GM19043 (cell line): ENCODE measurements at regions not wholly inside any gene's neighbourhood (a gene's known extent, or its start where the extent isn't known, plus 50 kb on each side); places are given as distances from the start of the nearest gene placed in this dataset.

Source experiments
- ATAC-seq: cut with Tn5 transposase; IDR thresholded peaks from one replicate; pipeline ENCODE4 v1.9.1; 2021; ENCODE audit warnings: low read depth; ENCODE audit not compliant: unreplicated experiment

DNA sequence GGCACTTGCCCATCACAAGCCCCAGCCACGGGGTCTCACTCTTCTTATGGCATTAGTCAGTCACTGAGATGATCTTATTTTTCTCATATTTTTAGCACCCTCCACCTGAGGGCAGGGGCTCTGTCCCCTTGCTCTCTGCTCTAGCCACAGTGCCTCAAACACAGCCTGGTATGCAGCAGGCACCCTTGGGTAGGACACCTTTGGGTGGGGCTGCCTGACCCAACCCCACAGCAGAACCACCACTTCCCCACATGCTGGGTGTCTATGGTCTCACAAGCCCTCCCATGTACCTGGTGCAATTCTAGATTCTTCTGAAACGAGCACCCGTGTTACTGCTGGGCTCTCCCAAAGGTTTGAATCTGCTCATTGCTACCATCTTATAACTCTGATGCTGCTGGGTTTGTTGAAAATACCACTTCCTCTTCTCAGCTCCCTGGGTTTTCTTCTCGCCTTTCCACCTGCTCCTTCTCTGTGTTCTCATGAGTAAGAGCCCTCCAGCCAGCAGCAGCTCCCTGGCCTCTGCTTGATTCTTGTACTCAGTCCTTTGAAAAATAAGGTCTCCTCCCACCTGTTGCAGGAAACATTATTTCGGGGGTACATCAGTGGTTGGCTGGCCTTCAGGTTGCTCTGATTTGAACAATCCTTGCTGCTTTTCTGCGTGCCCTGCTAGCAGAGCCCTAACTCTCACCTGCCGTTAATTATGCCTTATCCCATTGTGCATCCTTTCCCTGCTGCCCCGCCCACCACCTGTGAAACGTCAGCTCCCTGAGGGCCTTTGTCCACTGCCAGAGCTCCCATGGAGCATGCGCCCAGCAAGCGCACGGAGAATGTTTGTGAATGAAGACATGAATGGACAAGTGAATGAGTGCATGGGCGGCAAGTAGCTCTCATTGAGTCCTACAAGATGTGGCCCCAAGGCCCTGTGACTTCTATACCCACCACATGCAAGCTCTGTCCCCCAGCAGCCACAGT is 1181.6 kb downstream of the TBC1D22A start:
- ATAC-seq, result no peak

DNA sequence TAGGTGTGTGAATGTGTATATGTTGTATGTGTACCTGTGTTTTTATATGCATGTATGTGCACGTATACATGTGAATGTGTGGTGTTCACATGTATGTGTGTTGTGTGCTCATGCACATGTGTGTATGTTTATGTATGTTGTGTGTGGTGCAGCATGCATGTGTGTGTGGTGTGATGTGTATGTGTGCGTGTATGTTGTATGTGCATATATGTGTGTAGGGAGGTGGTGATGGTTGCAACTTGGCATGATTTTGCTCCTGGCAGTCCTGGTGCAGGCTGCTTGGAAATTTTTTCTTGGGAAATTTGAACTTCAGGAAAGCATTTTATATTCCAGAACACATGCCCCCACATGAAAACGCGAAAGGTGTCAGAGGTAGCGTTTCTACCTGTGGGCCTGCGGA is 1177.8 kb downstream of the TBC1D22A start:
- ATAC-seq, result no peak

DNA sequence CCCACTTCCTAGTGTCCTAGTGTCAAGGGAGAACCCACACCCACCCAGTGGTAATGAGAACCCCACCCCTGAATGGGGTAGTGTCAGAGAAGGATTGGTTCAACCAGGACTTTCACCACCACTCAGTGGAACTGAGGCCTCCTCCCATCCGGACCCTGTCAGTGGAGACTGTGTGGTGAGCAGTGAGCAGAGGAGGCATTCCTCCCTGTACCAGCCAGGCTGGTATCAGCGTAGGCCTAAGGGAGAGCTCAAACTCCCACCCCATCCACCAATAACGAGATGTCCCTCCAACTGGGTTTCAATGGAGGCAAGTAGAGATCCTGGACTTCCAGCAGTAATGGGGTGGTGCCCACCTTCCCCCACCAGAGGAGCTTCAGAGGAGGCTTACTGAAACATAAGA is 1171.4 kb downstream of the TBC1D22A start:
- no peak for ATAC-seq

DNA sequence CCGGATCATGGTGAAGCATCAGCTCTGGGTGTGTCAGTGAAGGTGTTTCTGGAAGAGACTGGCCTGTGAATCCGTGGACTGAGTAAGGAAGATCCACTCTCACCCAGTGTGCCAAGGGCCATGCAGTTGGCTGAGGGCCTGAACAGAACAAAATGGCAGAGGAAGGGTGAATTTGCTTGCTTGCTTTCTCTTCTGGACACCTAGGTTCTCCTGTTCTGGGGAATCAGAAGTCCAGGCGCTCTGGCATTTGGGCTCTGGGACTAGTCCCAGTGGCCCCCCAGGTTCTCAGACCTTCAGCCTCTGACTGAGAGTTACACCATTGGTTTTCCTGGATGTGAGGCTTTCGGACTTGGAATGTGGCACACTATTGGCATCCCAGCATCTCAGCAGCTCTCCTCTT is 1170.8 kb downstream of the TBC1D22A start:
- ATAC-seq, result no peak

DNA sequence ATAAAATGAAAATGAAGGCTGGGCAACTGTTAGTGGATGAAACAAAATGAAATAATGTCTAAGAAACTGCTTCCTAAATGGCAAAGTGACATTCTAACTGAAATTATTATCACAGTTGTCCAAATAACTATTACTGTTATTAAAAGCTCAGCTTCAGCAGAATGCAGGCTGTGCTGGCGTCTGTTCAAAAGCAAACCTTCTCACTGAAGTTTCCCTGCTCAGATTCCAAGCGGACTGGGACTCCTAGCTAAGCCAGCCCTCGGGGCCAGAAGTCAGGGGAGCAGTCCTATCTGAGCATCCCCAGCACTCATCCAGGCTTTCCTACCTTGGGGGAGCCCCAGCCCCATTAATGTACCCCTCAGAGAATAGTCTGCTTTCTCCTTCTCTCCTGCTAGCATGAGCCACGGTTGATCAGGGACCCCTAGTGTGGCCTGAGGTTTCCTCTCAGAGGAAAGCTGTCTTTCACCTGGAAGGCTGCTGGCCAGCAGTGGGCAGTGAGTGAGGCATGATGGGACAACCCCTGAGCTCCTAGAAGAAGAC is 1167.3 kb downstream of the TBC1D22A start:
- no peak for ATAC-seq

DNA sequence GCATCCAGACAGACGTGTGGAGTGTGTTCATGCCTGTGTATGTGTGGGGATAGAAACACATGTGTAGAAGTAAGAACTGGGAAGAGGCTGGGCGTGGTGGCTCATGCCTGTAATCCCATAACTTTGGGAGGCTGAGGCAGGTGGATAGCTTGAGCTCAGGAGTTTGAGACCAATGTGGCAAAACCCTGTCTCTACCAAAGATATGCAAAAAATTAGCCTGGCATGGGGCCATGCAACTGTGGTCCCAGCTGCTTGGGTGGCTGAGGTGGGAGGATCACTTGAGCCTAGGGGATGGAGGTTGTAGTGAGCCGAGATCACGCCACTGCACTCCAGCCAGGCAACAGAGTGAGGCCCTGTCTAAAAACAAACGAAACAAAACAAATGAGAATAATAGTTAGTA is 1166.6 kb downstream of the TBC1D22A start:
- ATAC-seq, result no peak

DNA sequence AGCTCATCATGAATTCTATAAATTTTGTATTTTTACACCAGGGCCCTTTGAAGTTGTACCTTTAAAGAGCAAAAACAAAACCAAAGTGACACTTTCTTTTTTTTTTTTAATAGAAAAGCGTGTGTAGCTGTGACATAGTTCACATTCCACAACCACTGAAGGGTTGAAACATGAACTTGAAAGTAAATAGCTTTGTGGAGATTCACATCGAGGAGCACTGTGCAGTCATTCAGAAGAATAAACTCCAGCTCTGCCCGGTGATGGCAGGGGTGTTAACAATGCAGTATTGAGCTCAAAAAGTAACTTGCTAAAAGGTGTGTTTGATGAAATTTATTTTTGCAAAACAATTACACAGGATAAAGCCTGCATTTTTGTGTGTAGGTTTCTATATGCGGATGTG is 1166.2 kb downstream of the TBC1D22A start:
- ATAC-seq, result no peak

DNA sequence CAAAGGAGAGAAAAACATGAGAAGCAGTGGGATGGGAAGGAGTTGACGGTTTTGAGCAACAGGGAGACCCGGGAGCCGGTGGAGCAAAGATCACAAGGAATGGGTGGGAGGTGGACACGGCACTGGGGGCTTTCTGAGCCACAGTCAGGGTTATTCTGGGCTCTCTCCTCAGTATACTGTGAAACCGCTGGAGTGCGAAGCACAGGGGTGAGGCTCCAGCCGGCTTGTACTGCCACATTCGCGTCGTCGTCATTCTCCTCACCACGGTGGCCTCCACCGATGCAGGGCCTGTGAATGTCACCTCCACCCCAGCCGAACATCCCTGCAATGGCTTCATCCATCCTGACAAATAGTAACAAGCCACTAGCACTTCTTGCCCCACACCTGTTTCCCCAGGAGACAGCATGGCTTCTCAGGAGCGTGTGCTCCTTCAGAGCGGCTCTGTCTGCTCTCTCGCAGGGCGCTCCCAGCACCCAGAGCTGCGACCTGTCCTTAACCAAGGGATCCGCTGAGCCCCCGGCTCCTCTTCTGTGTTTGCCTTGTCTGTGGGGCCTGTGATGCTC is 1165.3 kb downstream of the TBC1D22A start:
- no peak for ATAC-seq

DNA sequence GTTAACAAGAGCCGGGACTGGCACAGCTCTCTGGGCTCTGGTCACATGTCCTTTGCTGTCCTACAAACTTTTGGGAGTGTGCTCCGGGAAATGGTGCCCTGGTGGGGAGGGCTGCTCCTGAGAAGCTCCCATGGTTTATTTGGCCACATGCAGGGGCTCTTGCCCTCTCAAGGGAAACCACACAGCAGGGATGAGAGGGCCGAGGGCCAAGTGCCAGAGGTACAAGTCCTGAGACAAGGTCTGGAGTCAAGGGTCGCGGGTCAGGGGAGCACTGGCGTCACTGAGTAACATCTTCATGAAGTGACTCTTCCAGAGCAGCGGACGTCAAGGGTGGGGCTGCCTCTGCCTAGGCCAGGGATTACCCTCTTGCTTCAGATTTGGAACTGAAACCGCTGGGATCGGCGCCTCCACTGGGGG is 1160.6 kb downstream of the TBC1D22A start:
- no peak for ATAC-seq

DNA sequence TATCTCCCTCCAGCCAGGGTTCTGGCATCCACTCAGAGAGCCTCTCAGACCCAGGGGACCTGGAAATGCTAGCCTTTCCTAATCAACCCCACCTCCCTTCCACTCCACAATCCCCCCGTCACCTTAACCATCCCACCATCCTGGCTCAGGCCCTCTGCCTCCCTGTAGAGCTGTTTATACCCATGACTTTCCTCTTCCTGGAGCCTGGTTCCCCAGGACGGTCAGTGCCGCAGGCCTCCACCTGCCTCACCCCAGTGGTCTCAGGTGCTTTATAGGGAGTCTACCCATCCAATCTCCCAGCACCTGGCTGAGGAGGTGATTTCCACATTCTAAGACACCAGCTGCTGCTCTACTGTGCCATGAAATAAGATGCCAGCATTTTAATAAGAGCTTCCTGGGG is 1159.5 kb downstream of the TBC1D22A start:
- ATAC-seq, result no peak

DNA sequence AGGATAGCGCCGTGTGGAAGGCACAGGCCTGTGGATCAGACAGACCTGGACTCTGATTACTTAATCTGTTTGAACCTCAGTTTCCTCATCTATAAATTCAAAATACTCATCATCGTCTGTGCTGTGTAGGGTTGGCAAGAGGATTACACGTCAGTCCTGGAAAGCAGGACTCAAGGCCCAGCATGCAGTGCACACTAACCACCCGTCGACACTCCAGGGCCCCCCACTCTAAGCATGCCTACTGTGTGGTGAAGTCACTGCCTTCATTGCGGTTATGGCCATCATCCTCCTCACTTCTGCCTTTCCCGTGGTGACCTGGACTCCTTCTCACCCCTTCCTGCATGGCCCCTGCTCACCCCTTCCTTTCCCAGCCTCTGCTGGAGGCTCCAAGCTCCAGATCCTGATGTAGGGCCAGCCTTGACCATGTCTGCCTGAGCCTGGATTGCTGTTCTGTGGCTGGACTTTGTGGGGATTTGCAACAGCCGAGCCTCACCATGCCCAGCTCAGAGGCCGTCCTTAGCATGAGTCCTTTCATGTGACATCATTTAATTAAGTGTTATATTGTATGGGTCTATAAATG is 1158.0 kb downstream of the TBC1D22A start:
- no peak for ATAC-seq

DNA sequence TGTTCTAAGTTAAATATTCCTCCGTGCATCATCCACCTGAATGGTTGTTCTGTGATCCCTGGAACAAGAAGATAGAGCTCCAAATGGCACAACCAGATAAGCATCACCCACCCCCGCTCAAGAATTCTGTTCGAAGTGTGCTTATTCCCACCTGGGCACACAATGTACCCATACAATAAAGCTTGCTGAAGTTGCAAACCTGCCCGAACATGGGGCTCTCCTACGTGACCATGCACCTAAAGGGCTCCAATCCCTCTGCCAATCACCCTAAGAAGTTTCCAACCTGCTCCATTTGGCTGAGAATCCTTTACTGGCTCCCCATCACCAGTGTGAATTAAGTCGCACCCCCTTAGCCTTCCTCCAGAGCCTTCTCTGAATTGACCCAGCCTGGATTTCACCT is 1157.4 kb downstream of the TBC1D22A start:
- no peak for ATAC-seq

DNA sequence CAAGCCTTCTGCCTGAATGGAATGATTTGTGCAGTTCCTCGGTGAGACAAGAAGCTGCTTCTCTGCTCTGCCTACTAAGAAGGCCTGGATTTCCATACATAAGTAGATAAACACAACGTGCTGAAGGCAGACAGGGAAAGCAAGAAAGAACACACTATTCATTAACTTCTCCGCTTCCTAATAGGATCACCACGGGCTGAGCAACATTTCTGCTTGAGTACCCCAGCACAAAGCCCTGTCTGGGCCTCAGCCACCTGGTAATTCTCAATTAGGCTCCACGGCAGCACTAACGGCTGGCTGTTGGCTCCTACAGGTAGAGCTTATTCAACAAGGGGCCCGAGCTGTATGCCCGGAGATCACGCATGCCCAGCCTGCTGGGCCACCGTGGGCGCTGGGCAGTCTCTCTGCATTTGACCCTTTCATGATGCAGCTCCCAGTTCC is 1156.6 kb downstream of the TBC1D22A start:
- ATAC-seq, result no peak

DNA sequence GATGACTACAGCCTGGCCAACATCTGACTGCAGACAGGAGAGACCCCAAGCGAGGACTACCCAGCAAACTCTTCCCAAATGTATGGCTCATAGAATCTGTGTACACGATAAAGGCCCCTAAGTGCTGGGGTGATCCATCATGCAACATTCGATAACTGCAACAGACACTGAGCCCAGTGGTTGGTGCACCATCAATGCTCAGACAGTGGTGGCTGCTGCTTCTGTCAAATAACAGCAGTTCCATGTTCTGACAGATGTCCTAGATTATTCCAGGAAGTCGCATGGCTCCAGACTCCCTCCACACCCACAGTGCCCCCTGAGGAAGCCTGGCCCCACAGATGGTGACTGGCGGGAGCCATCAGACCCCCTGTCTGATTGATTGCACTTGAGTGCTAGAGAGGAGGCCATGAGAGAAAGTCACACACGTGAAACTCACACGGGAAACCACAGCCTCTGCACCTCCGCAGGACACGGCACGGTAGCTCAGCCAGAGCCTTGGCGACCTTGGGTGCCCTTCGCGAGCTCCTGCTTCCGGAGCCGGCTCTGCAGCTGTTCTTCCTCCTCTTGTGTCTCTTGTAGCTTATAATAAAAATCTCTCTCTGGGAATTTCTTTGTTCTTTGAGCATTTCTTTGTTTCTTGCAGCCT is 1155.9 kb downstream of the TBC1D22A start:
- no peak for ATAC-seq

DNA sequence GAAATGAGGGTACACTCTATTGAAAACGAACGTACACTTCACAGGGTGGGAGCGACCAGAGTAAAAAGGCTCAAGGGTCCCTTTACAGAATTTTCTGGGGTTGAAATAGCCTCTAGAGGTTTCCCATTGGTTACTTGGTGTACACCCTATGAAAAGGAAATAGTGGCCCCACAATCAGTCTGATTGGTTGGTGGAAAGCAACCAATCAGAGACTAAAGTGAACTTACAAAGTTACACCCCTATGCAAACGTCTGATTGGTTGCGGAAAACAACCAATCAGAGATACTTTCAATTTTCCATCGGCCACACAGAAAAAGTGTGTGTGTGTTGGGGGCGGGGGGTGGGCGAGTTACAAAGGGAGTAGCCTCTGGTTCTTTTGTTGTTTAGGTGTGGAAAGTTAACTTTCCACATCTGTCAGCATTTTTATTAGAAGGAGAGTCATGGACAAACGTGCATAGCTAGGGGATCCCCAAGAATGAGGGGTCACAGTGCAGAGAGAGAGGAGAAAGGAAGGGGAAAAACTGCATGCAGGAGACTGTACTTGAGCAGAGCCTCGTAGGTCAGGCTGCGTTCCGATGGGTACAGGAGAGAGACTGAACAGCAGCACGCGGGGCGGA is 1152.1 kb downstream of the TBC1D22A start:
- no peak for ATAC-seq

DNA sequence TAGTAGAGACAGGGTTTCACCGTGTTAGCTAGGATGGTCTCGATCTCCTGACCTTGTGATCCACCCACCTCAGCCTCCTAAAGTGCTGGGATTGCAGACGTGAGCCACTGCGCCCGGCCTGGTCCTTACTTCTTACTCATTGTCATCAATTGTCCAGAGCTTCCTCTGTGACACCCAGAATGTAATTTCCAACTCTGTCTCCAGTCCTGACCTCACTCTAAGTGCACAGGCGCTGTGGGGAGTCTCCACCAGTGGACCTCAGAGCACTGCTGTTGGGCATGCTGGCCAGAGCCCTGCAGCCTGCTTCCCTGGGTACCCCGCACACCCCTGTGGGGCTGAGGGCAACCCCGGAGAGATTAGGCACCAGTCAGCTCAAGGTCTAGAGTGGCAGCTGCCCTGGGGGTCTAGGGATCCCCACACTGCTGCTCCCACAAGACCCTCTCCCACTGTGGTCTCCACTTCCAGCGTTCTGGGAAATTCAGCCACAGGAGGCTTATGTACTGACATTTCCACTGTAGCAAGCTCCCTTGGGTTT is 1140.3 kb downstream of the TBC1D22A start:
- no peak for ATAC-seq

DNA sequence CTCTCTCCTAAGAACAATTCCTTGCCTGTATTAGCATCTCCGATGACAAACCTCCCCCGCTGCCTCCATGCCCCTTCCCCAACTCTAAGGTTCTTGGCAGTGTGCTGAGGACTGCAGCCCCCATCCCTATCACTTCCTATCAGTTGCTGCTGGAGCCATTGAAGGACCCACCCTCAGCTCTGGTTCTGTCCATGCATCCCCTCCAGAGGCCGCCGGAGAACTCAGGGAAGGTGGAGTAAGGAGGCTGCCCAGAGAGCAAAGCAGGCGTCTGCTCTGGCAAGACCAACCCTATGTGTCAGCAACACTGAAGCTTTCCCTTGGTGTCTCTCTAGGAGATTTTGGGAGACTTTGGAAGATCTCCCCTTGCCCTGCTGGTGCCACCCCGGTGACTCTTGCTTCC is 1139.5 kb downstream of the TBC1D22A start:
- ATAC-seq, result no peak

DNA sequence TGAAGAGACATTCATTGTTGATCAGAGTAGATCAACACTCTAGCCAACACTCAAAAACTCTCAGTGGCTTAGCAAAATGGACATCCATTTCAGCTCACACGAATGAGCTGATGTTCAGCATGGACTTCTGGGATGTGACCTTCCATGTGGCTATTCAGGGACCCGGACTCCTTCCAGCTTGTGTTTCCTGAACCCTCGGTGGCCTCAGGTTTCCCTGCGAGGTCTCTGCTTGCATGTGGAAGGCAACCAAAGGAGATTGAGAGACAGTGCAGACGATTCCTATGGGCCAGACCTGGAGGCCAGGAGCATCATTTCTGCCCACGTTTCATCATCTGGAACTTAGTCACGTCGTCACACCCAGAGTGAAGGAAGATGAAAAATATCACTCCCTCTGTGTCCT is 1137.4 kb downstream of the TBC1D22A start:
- ATAC-seq, result no peak

DNA sequence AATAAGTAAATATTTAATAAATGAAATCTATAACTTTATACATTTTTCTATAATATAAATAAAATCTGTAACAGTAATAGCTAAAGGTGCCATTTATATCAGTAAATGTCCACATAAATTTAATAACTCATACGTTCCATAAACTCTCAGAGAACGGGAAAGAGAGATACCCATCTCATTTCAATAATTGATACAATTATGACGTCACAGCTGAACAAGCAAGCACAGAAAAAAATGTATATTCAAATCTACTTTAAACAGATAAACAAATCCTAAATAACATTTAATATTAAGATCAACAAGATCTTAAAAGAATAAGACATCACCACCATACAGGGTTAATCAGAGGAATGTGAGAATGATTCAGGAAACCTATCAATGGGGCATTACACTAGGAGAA is 1136.5 kb downstream of the TBC1D22A start:
- no peak for ATAC-seq

DNA sequence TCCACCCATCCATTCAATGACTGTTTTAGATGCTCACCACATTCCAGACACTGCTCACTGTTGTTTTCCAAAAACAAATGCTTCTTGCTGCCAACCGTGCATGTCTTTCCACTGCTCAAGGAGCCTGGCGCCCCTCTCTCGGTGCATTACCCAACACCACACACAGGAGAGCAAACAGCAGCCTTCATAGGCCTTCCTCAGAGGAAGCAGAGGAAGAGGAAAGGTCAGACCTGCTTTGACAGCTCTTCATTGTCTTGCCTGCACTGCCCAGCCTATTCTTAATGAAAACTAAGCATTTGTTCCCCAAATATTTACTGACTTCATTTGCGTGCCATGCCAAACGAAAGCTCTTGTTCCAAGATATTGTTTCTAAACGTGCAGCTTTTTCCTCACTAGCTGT is 1129.2 kb downstream of the TBC1D22A start:
- no peak for ATAC-seq
